HG03342 (cell line): ENCODE measurements at regions not wholly inside any gene's neighbourhood (a gene's known extent, or its start where the extent isn't known, plus 50 kb on each side); places are given as distances from the start of the nearest gene placed in this dataset.

ENCODE experiments used
- ATAC-seq: cut with Tn5 transposase; IDR thresholded peaks from one replicate; pipeline ENCODE4 v1.9.1; 2021; ENCODE audit warnings: mild to moderate bottlenecking, moderate library complexity; ENCODE audit not compliant: unreplicated experiment

DNA sequence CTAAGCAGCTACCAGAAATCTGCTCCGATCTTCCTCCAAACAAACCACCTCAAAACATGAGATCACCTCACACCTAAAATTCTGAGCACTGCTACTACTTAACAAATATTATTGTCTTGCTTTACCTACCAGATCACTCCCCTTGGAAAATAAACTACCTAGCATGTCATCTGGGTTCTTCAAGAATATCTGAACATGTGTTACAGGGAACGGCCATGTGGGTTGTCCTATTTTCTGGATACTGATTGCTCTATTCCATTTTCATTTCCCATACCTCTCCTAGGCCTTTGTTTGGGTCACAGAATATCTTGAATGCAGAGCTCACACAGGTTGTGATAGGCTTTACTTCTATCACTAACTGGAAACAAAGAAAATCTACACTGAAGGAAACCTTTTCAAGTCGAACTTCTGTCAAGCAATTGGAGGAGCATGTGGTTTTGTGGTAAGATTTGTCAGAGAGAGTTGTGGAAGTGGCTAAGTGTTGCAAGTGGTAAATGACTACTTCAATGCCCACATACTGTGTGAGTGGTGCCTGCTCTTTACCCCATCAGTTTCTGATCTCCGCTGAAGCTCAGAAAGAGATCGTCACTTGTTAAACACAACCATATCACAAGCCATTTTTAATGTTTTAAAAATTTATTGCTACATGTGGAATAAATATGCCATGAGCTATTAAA is 739.1 kb upstream of the ZEB2 start:
- ATAC-seq, result no peak

GRCh38 chr2:145257931-145258330 is 738.0 kb upstream of the ZEB2 start:
- ATAC-seq, result no peak

- ATAC-seq, result no peak
Measured at GRCh38 chr2:145256551-145256950, 736.6 kb upstream of the ZEB2 start.

GRCh38 chr2:145254291-145254690 is 734.4 kb upstream of the ZEB2 start:
- no peak for ATAC-seq

DNA sequence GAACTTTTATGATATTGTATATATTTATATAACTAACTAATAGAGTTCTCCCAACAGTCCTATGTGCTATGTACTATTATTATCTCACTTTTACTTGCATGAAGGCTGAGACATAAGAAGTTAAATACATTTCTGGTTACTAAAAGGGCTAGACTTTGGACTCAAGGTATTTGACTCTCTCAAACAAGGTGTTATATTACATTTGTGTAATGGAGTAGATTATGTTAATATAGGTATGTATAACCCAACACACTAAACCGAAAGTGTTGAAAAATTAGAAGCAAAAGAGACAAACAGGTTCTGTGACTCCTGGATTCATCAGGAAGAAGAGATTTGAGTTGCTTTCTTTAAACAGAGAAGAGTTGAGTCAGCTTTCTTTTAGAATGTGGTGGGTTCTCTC is 733.6 kb upstream of the ZEB2 start:
- ATAC-seq, result no peak

- no peak for ATAC-seq
Measured at GRCh38 chr2:145245268-145245870, 725.5 kb upstream of the ZEB2 start.

DNA sequence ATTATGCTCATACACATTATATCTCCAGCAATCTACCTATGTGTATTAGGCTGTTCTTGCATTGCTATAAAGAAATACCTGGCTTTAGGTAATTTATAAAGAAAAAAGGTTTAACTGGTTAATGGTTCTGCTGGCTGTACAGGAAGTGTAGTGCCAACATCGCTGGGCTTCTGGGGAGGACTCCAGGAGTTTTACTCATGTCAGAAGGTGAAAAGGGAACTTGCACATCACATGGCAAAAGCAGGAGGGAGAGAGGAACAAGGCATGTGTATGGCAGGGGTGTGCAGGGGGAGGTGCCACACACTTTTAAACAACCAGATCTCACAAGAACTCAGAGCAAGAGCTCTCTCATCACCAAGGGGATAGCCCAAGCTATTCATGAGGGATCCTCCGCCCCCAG is 715.4 kb upstream of the ZEB2 start:
- no peak for ATAC-seq

GRCh38 chr2:145230546-145230945 is 710.6 kb upstream of the ZEB2 start:
- no peak for ATAC-seq

GRCh38 chr2:145228506-145228905 is 708.6 kb upstream of the ZEB2 start:
- ATAC-seq, result no peak

DNA sequence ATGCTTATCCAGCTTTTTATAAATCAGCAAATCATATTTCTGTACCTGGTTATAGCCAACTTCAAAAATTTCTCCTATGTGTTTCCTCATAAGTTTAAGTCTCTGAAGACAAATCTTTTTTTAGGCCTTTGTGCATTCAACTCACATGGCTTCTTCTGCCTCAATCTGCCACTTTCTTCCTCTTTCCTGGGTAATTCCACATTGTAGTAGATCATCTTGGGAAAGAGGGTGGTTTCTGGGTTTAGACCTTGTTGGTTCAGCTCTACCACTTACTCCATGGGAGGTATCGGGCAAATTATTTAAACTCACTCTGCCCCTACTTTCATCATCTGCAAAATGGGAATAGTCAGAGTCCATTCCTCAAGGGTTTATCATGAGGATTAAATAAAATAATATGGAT is 707.0 kb upstream of the ZEB2 start:
- ATAC-seq, result no peak

DNA sequence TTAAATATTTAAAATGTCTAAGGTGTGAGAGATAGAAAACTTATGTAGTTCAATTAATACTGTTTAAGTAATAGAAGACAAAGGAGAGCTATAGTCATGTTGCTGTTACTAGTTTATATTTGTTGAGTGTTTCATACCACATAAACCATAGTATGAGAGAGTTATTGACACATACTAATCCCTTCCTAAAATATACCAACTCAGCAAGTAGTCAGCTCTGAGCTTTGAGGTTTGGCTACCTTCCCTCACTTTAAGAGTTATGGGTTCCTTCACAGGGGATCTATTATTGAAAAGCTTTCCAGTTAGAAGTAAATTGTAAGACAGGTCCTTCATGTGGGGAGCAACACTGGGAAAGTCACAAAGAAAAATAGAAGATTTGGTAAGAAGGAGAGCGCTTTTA is 701.6 kb upstream of the ZEB2 start:
- ATAC-seq, result no peak

- ATAC-seq, result no peak
Measured at GRCh38 chr2:145221032-145221431, 701.1 kb upstream of the ZEB2 start.

GRCh38 chr2:145220496-145220895 is 700.6 kb upstream of the ZEB2 start:
- ATAC-seq, result no peak

DNA sequence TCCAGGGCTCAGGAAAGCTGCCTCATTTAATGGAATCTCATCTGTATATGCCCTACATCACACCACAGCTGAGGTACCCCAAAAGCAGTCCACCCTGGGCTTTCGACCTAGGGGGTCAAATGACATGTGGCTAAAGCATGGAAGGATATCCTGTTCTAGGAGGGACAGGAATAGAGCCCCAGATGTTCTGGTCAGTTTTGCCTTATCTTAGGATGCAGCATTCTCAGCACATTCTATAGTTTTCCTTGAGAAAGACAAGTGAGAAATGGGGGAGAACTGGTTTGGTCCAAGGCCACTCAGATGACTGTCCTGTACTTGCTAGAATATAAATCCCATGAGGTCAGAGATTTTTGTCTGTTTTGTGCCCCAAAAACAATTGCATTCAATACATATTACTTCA is 688.0 kb upstream of the ZEB2 start:
- no peak for ATAC-seq

DNA sequence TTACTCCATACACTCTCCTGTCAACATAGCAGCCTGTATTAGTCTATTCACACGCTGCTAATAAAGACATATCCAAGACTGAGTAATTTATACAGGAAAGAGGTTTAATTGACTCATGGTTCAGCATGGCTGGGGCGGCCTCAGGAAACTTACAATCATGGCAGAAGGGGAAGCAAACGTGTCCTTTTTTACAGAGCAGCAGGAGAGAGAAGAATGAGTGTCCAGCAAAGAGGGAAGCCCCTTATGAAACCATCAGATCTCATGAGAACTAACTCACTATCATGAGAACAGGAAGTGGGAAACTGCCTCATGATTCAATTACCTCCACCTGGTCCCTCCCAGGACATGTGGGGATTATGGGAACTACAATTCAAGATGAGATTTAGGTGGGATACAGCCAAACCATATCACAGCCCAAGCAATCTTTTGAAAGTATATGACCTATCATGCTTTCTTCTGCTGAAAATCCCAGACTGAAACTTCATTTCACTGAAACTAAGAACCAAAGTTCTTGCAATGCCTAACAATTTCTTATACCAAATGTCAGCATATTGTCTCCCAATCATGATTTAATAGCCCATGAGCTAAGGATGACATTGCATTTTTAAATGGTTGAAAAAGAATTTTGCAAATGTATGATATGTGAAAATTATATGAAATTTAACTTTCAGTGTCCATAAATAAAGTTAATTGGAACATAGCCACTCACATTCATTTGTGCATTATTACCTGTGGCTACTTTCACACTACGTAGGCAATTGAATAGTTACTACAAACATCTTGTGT is 686.8 kb upstream of the ZEB2 start:
- no peak for ATAC-seq

DNA sequence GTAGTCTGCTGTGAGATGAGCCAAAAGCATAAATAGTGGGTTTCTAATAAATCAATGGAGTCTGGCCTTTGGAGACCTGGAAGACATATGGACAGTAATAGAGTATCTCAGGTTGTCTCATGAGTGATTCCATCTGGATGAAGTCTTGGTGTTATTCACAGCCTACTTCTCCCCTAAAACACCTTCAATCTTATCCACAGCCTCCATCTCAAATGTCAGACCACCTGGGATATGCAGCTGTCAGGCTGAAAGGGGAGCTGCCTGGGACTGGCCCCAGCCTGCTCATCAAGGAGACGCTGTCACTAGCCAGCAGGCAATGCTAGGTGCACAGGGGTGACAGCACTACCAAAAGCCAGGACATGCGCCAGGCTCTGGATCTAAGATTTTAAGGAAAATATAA is 684.0 kb upstream of the ZEB2 start:
- no peak for ATAC-seq

DNA sequence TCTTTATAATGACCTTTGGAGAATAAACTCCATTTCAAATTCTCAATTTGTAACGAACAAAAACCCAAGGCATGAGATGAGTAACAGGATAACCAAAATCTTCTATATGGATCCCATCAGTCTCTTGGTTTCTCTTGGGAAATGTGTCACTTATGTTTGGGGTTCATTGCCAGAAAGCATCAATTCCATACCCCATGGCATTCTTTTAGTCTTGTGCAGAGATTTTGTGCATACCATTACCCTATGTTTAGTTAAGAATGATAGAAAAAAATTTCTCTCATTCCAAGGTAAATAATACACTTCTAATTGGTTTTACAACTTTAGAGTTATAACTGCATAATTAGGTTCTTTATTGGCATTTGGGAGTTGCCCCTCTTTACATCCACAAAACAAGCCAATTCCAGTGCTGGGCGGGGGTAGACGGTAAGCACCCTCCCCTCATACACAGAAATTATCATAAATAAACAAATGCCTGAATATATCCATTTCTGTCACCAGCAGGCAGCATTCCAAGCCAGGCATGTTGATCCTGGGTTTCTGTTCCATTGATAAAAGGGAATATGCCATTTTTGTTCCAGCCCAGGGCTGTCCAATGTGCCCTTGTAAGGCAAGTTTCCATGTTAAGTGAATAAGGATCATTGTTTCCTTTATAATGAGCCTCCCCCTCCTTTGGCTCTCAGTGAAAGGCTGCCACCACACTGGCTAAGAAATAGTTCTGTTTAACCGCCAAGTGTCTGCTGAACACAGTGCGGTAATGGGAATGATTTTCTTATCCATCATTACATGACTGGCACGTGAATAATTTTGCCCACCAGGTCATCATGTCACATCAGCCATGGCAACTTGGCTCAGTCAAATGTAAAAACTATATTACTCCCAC is 680.1 kb upstream of the ZEB2 start:
- ATAC-seq, result no peak

DNA sequence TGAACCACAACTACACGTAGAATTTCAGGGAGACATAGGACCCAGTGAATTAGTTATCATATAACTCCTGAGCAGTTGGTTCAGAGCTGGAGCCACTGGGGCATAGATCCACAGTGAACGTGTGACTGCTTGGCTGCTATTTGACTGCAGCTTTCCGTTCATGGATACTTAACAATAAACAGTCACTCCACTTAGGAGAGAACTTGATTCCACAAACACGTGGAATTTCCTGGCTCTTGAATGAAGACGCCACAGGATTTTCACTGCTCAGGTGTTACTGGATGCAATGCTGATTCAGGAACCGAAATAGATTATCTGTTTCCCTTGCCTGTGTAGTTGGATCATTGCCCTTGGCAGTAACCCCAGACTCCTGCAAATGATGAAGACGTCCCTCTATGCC is 679.1 kb upstream of the ZEB2 start:
- ATAC-seq, result no peak

DNA sequence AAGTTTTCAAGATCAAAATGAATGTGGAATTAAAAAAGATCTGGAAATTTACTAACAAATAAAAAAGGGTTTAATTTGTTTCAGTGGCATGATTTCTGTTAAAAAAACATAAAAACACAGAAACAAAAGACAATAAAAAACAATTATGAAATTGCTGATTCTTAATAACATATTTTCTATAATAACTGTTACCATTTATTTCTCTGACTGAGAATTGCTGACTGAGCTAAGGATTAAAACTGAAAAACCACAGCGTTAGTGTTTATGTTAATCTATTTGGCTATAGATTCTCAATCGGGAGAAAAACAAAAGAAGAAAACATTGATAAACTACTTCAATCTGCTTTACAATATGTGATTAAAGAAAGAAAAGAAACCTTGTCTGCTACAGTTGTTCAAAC is 678.6 kb upstream of the ZEB2 start:
- ATAC-seq, result no peak

- ATAC-seq, result no peak
Measured at GRCh38 chr2:145197944-145198343, 678.0 kb upstream of the ZEB2 start.

DNA sequence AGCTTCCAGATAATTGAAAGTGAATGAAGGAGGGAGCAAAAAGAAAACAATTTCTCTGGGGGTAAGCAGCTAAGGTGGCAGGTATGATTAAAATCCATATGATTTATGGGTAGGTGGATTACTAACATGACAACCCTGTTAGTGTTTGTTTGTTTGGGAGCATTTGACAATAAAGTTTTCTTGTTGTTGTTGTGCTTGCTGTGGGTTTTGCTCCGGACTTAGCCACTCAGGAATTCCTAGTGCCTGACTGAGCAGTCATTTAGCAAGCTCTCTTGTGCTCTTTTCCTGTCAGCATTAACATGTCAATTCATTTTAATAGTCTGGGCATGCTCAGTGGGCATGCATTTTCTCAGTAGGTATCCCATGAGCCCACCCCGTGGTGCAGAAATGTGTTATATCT is 674.8 kb upstream of the ZEB2 start:
- no peak for ATAC-seq
